ENCODE measurements at regions not wholly inside any gene's neighbourhood (a gene's known extent, or its start where the extent isn't known, plus 50 kb on each side); places are given as distances from the start of the nearest gene placed in this dataset.
A peak's percentile ranks its signal among the peaks of the same experiment; 100 is the strongest.

- Mint-ChIP-seq H3K9me3 (no peaks in the 10 kb centered on the region), H3K27me3 (ENCODE audit: low read depth) (no peaks in the 10 kb centered on the region), H3K36me3 (ENCODE audit: insufficient read depth in 2 of 2) (no peaks in the 10 kb centered on the region), H3K4me1 (ENCODE audit: low read depth) (no peaks in the 10 kb centered on the region), H3K4me3 (no peak overlapping the region), H3K27ac (no peak overlapping the region)
- ATAC-seq (replicated peaks in 1 of 2) (no peak), DNase-seq (no peak)
Observed at GRCh38 chr17:15019158-15019557, 246.0 kb downstream of the PMP22 start.

GRCh38 chr17:15012351-15012980, 252.7 kb downstream of the PMP22 start:
- DNase-seq (no peak), ATAC-seq (replicated peaks in 1 of 2) (no peak)
- Mint-ChIP-seq H3K9me3 (no peaks in the 10 kb centered on the region), H3K4me1 (ENCODE audit: low read depth) (no peaks in the 10 kb centered on the region), H3K36me3 (ENCODE audit: insufficient read depth in 2 of 2) (no peaks in the 10 kb centered on the region), H3K4me3 (no peak overlapping the region), H3K27ac (no peak overlapping the region), H3K27me3 (ENCODE audit: low read depth) (peaks cover 19% of the 10 kb centered on the region)

- ATAC-seq (replicated peaks in 1 of 2) (no peak), DNase-seq (no peak)
- Mint-ChIP-seq H3K9me3 (no peaks in the 10 kb centered on the region), H3K27ac (no peak overlapping the region), H3K4me3 (no peak overlapping the region), H3K36me3 (ENCODE audit: insufficient read depth in 2 of 2) (no peaks in the 10 kb centered on the region), H3K27me3 (ENCODE audit: low read depth) (peaks cover 28% of the 10 kb centered on the region), H3K4me1 (ENCODE audit: low read depth) (no peaks in the 10 kb centered on the region)
Observed at GRCh38 chr17:15009087-15009486, 256.0 kb downstream of the PMP22 start.

- Mint-ChIP-seq H3K4me3 (no peak overlapping the region), H3K36me3 (ENCODE audit: insufficient read depth in 2 of 2) (no peaks in the 10 kb centered on the region), H3K4me1 (ENCODE audit: low read depth) (no peaks in the 10 kb centered on the region), H3K27ac (no peak overlapping the region), H3K9me3 (peaks cover 0 to 3% of the 10 kb centered on the region in 2 donors), H3K27me3 (ENCODE audit: low read depth) (peaks cover 22% of the 10 kb centered on the region)
- no peak for DNase-seq
- ATAC-seq (replicated peaks in 1 of 2): no peak
Observed at GRCh38 chr17:15007147-15007553, 258.0 kb downstream of the PMP22 start.

GRCh38 chr17:15006421-15007128, 258.6 kb downstream of the PMP22 start:
- no peak for DNase-seq
- H3K4me3 Mint-ChIP-seq: no peak overlapping the region
- H3K27me3 Mint-ChIP-seq (ENCODE audit: low read depth): peaks cover 22% of the 10 kb centered on the region
- no peak for ATAC-seq (replicated peaks in 1 of 2)
- no peak overlapping the region for H3K27ac Mint-ChIP-seq
- H3K9me3 Mint-ChIP-seq: peaks cover 0 to 3% of the 10 kb centered on the region in 2 donors
- H3K36me3 Mint-ChIP-seq (ENCODE audit: insufficient read depth in 2 of 2): no peaks in the 10 kb centered on the region
- no peaks in the 10 kb centered on the region for H3K4me1 Mint-ChIP-seq (ENCODE audit: low read depth)

GRCh38 chr17:15000661-15001060, 264.5 kb downstream of the PMP22 start:
- peaks cover 26% of the 10 kb centered on the region for H3K27me3 Mint-ChIP-seq (ENCODE audit: low read depth)
- peaks cover 3 to 10% of the 10 kb centered on the region in 2 donors for H3K9me3 Mint-ChIP-seq
- H3K27ac Mint-ChIP-seq: no peak overlapping the region
- H3K4me3 Mint-ChIP-seq: no peak overlapping the region
- peaks cover 0 to 6% of the 10 kb centered on the region in 2 donors for H3K36me3 Mint-ChIP-seq (ENCODE audit: insufficient read depth in 2 of 2)
- peaks cover 15% of the 10 kb centered on the region for H3K4me1 Mint-ChIP-seq (ENCODE audit: low read depth)
- ATAC-seq (replicated peaks in 1 of 2): peak; percentile 82 to 85
- DNase-seq: no peak

- Mint-ChIP-seq H3K27ac (peak overlapping the region; percentile 89), H3K36me3 (ENCODE audit: insufficient read depth in 2 of 2) (peaks cover 0 to 6% of the 10 kb centered on the region in 2 donors), H3K9me3 (peaks cover 3 to 11% of the 10 kb centered on the region in 2 donors), H3K4me1 (ENCODE audit: low read depth) (peaks cover 15% of the 10 kb centered on the region), H3K27me3 (ENCODE audit: low read depth) (peaks cover 23% of the 10 kb centered on the region), H3K4me3 (peak overlapping the region in 1 of 2 donors; percentile 39)
- ATAC-seq (replicated peaks in 1 of 2) (peak; percentile 76 to 78), DNase-seq (peak; percentile 4 to 6)
Observed at GRCh38 chr17:14997290-14997689, 267.8 kb downstream of the PMP22 start.

GRCh38 chr17:14986127-14986526, 279.0 kb downstream of the PMP22 start:
- ATAC-seq (replicated peaks in 1 of 2): no peak
- no peaks in the 10 kb centered on the region for H3K36me3 Mint-ChIP-seq (ENCODE audit: insufficient read depth in 2 of 2)
- peak overlapping the region; percentile 52 for H3K27ac Mint-ChIP-seq
- H3K4me3 Mint-ChIP-seq: no peak overlapping the region
- H3K4me1 Mint-ChIP-seq (ENCODE audit: low read depth): no peaks in the 10 kb centered on the region
- peaks cover 11% of the 10 kb centered on the region for H3K27me3 Mint-ChIP-seq (ENCODE audit: low read depth)
- H3K9me3 Mint-ChIP-seq: peaks cover 0 to 1% of the 10 kb centered on the region in 2 donors
- no peak for DNase-seq

- no peak overlapping the region for H3K27ac Mint-ChIP-seq
- peaks cover 11% of the 10 kb centered on the region for H3K27me3 Mint-ChIP-seq (ENCODE audit: low read depth)
- no peak for DNase-seq
- ATAC-seq (replicated peaks in 1 of 2): no peak
- H3K36me3 Mint-ChIP-seq (ENCODE audit: insufficient read depth in 2 of 2): peaks cover 4 to 8% of the 10 kb centered on the region in 2 donors
- no peaks in the 10 kb centered on the region for H3K4me1 Mint-ChIP-seq (ENCODE audit: low read depth)
- H3K4me3 Mint-ChIP-seq: no peak overlapping the region
- H3K9me3 Mint-ChIP-seq: peaks cover 12 to 16% of the 10 kb centered on the region in 2 donors
Observed at GRCh38 chr17:14972844-14973243, 292.3 kb downstream of the PMP22 start.

GRCh38 chr17:14971054-14971453, 294.1 kb downstream of the PMP22 start:
- H3K27me3 Mint-ChIP-seq (ENCODE audit: low read depth): peaks cover 11% of the 10 kb centered on the region
- ATAC-seq (replicated peaks in 1 of 2) (no peak), DNase-seq (no peak)
- peaks cover 12 to 16% of the 10 kb centered on the region in 2 donors for H3K9me3 Mint-ChIP-seq
- H3K36me3 Mint-ChIP-seq (ENCODE audit: insufficient read depth in 2 of 2): peaks cover 4 to 8% of the 10 kb centered on the region in 2 donors
- H3K4me1 Mint-ChIP-seq (ENCODE audit: low read depth): no peaks in the 10 kb centered on the region
- no peak overlapping the region for H3K27ac Mint-ChIP-seq
- no peak overlapping the region for H3K4me3 Mint-ChIP-seq

- ATAC-seq (replicated peaks in 1 of 2) (no peak), DNase-seq (no peak)
- Mint-ChIP-seq H3K27ac (no peak overlapping the region), H3K9me3 (no peaks in the 10 kb centered on the region), H3K4me3 (no peak overlapping the region), H3K4me1 (ENCODE audit: low read depth) (no peaks in the 10 kb centered on the region), H3K36me3 (ENCODE audit: insufficient read depth in 2 of 2) (no peaks in the 10 kb centered on the region), H3K27me3 (ENCODE audit: low read depth) (no peaks in the 10 kb centered on the region)
Observed at GRCh38 chr17:14959106-14959648, 305.9 kb downstream of the PMP22 start.

GRCh38 chr17:14953405-14953804, 311.7 kb downstream of the PMP22 start:
- Mint-ChIP-seq H3K4me3 (no peak overlapping the region), H3K27ac (no peak overlapping the region), H3K36me3 (ENCODE audit: insufficient read depth in 2 of 2) (no peaks in the 10 kb centered on the region), H3K9me3 (peaks cover 0 to 3% of the 10 kb centered on the region in 2 donors), H3K4me1 (ENCODE audit: low read depth) (no peaks in the 10 kb centered on the region), H3K27me3 (ENCODE audit: low read depth) (peaks cover 7% of the 10 kb centered on the region)
- no peak for ATAC-seq (replicated peaks in 1 of 2)
- no peak for DNase-seq

GRCh38 chr17:14950686-14951085, 314.4 kb downstream of the PMP22 start:
- H3K27ac Mint-ChIP-seq: no peak overlapping the region
- no peaks in the 10 kb centered on the region for H3K4me1 Mint-ChIP-seq (ENCODE audit: low read depth)
- no peak for DNase-seq
- no peak overlapping the region for H3K4me3 Mint-ChIP-seq
- H3K36me3 Mint-ChIP-seq (ENCODE audit: insufficient read depth in 2 of 2): no peaks in the 10 kb centered on the region
- peaks cover 16% of the 10 kb centered on the region for H3K27me3 Mint-ChIP-seq (ENCODE audit: low read depth)
- no peak for ATAC-seq (replicated peaks in 1 of 2)
- peaks cover 0 to 3% of the 10 kb centered on the region in 2 donors for H3K9me3 Mint-ChIP-seq

Measured in activated T-cell treated with anti-CD3 and anti-CD28 coated beads, Interleukin-2, amount 50 U/mL, for 72 hours (primary cell).